GM19463 (cell line): ENCODE measurements at regions not wholly inside any gene's neighbourhood (a gene's known extent, or its start where the extent isn't known, plus 50 kb on each side); places are given as distances from the start of the nearest gene placed in this dataset.
A peak's percentile ranks its signal among the peaks of the same experiment; 100 is the strongest.

Source experiments
- ATAC-seq: cut with Tn5 transposase; IDR thresholded peaks from one replicate; pipeline ENCODE4 v1.9.1; 2021; ENCODE audit warnings: mild to moderate bottlenecking, moderate library complexity; ENCODE audit not compliant: unreplicated experiment

DNA sequence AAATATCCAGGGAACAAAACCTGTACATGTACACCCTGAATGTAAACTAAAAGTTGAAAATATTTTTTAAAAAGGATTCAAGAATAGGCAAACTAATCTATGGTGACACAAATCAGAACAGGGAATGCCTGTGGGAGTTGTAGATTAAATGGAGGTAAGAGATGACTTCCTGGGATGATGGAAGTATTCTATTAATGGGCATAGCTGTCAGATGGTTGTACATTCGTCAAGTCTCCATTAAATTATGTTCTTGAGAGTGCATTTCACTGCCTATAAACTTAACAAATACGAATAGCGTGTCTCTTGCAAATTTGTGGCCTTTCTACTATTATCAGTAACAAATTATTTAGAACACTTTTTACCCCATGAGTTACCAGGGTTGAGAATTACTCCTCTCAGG lies 207.0 kb downstream of the HNMT start:
- ATAC-seq: no peak

GRCh38 chr2:138175066-138175465 lies 210.8 kb downstream of the HNMT start:
- ATAC-seq: no peak

DNA sequence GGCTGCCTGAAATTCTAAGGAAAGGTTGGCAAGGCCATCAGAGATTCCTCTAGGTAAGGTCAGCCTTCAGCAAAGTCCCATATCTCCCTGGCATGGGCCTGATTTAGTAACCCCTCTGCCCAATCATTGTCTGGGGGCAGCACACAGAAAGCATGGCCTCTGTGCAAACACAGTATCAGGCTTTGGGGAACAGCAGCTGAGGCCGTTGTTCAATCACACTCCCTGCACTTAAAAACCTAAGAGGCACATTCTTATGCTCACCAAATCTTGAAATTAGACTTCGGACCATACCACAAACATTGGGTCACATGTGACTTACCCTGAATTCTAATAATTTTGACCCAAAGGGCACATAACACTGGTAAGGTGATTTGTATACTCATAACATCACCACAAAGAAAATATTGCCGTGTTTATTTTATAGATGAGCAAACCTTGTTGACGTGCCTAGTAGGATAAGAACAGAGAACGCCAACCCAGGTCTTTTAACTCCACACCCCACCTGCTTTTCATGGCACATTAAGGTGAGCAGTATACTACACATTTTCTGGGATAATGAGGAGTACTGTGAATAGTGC lies 212.7 kb downstream of the HNMT start:
- ATAC-seq: no peak

GRCh38 chr2:138177693-138178092 lies 213.4 kb downstream of the HNMT start:
- ATAC-seq: no peak

DNA sequence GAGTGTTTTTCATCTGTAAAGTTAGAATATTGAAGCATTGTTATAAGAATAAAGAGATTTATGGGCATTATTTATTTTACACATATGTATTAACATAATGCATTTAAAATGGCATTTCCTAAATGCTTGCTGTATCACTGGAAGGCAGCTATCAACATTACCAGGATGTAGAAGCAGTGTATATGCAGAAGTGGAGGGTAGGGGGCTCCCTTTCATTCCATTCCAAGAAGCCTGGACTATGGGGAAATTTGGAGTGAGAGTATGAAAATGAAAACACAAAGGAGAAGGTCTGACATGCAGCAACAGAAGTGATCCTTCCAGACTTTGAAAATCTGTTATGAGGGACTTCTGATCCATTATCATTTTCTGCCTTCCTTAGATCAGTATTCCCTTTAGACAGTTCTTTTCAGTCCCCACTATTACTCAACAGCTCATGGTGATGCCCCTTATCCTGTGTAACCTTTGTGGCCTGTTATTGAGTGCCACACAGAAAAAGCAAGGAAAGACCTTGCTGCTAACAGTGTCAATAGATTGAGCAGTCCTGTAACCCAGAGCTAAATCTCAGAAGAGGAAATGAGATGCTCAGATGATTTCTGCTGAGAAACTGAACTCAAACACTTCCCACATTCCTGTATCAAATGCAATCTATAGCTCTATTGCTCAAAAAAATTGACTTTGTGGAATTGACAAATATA lies 216.6 kb downstream of the HNMT start:
- ATAC-seq: no peak

GRCh38 chr2:138182250-138182936 lies 218.1 kb downstream of the HNMT start:
- no peak for ATAC-seq

- ATAC-seq: no peak
Observed at GRCh38 chr2:138182937-138183312, 218.7 kb downstream of the HNMT start.

DNA sequence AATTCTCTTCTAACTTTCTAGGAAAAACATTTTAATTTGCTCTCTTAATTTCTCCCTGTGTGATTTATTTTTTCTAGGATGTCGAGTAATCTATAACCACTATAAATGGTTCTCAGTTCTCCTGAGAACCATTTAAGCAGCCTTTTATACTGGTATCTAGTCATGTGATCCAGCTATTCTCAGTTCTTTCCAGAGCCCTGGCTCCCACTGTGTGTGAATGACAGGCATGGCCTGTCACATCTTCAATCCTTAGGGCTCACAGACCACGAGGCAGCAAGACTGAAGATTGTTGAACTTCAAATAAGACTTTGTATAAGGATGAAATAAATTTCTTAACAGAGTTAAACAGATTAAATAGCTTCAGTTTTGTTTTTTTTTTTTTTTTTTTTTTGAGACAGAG lies 219.4 kb downstream of the HNMT start:
- no peak for ATAC-seq

- no peak for ATAC-seq
Observed at GRCh38 chr2:138184428-138184827, 220.2 kb downstream of the HNMT start.

- ATAC-seq: no peak
Observed at GRCh38 chr2:138185827-138186226, 221.6 kb downstream of the HNMT start.

GRCh38 chr2:138187221-138187620 lies 222.9 kb downstream of the HNMT start:
- no peak for ATAC-seq

DNA sequence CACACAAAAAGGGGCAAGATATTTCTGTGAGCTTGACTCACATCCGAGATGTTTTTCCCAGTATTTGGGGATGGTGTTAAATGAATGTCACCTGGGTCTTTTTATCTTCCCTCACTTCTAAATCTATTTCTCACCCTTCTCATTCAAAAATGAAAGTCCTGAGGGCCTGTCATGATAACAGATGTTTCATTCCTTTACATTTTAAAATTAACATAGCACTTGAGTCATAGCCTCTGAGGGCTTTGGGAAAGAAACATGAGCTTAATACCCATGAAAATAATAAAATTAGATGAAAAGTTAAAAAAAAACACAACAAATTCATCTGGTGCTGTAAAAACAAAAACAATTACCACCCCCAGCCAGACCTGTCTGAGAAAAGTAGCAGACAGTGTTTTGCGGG lies 226.7 kb downstream of the HNMT start:
- no peak for ATAC-seq

DNA sequence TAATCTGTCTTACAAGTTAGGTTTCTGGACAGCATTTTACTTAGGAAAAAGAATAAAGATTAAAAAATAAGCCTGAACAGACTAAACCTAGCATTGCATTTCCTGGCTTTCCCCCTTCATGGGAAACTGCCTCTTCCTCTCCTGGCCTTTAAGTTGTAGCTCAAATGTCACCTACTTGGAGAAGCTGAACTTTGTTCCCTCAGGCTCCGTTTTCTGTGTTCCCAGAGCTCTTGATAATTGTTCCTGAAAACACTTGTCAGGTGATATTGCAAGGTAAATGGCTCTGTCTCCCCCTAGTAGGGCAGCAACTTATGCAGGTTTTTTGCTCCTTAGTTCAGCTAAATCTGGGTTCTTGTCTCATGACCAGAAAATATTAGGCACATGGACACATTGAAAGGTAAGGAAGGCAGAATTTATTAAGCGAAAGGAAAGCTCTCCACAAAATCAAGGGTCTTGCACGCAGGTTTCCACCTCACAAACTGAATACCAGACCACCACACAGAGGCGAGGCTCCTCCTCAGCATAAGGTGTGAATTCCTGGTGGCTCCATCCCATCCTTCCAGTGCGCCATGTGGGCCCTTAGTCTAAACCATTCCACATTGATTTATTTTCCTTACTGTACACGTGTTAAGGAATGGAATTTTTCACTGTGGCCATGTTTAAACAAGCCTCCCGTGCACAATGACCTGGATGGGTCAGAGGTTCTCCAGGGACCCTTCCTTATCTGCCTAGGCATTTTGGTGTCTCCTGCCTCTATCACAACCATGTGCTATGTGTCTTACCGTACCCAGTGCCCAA lies 229.3 kb downstream of the HNMT start:
- no peak for ATAC-seq

DNA sequence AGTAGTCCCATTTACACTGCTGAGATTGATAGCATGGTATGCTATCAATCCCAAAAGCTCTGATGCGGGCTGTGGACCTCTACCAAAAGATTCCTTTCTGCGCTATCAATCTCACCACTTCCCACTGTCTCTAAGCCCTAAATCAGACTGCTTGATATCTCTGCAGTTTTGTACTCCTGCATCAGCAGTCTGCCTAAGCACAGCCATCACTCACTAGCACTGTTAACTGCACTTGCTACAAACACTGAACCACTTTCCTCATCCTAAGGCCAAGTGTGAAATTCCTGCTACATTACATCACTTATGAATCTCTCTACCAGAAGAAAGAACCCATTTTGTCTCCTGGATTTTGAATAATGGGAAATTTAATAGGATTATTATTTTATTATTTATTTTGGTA lies 237.0 kb downstream of the HNMT start:
- ATAC-seq: no peak

- no peak for ATAC-seq
Observed at GRCh38 chr2:138202762-138203161, 238.5 kb downstream of the HNMT start.

- ATAC-seq: no peak
Observed at GRCh38 chr2:138205281-138205680, 241.0 kb downstream of the HNMT start.

GRCh38 chr2:138207074-138207930 lies 243.0 kb downstream of the HNMT start:
- no peak for ATAC-seq

GRCh38 chr2:138209009-138209408 lies 244.7 kb downstream of the HNMT start:
- no peak for ATAC-seq

GRCh38 chr2:138210487-138210886 lies 246.2 kb downstream of the HNMT start:
- ATAC-seq: no peak

DNA sequence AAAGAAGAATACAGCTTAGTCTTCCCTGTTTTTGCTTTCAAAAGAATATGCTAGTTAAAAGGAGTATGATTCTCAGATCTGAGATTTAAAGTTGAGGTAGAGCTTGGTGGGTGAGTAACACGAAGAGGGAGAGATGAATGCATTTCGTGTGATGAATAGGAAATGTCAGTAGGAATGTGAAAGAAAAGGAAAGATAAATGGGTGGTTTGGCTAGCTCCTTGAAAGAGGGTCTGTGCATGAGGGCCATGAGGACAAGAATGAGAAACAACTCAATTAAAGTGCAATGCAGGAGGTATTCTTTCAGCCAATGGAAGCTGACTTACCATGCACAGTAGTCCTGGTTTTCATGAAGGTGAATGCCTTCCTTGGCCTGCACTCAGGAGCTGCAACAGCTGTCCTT lies 248.2 kb downstream of the HNMT start:
- ATAC-seq: no peak

DNA sequence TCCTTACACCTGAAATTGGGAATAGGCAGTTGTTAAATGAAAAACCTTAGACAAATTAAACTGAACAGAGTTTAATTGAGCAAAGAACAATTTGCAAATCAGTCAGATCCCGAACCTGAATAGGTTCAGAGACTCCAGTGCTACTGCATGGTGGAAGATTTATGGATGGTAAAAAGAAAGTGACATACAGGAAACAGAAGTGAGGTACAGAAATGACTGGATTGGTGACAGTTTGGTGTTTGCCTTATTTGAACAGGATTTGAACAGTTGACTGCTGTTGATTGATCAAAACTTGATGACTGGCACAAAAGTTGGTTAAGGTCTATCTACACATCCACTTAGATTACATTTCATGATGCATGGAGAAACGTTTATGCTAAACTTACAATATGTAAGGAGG lies 248.8 kb downstream of the HNMT start:
- ATAC-seq: peak; percentile 68
